ENCODE measurements at regions not wholly inside any gene's neighbourhood (a gene's known extent, or its start where the extent isn't known, plus 50 kb on each side); places are given as distances from the start of the nearest gene placed in this dataset.

GRCh38 chr5:123671711-123672456, 159.9 kb downstream of the CSNK1G3 start (continued):
- TF ChIP-seq ZNF449 (tag by site-specific recombination; IDR thresholded peaks at IDR 0.05) (no peak), MZF1 (tag by site-specific recombination; IDR thresholded peaks at IDR 0.05; ENCODE audit: borderline replicate concordance) (no peak), ZNF23 (tag by site-specific recombination; IDR thresholded peaks at IDR 0.05; ENCODE audit: borderline replicate concordance) (no peak), ZNF692 (tag by site-specific recombination; IDR thresholded peaks at IDR 0.05) (no peak)

GRCh38 chr5:123671042-123671441, 159.1 kb downstream of the CSNK1G3 start:
- H3K4me1 ChIP-seq (ENCODE audit: control insufficient read depth, insufficient read depth, low read length), result peaks cover 6% of the 10 kb centered on the region; the same call in 1 of the 2 replicates
- no peaks in the 10 kb centered on the region for H3K36me3 ChIP-seq (ENCODE audit: control insufficient read depth in 2 of 2, insufficient read depth in 1 of 2, low read length in 2 of 2)
- ChIA-PET POLR2A (interaction anchor here (0.6 kb wide), 1 partner anchor 41 kb away, joined by 3 read pairs; no protein-coding TSS in a partner anchor), CTCF (interaction anchor here (0.5 to 1.3 kb wide), 11 partner anchors 20 to 1046 kb away, joined by 3 to 7 read pairs (median 4); no protein-coding TSS in a partner anchor)
- H3K27ac ChIP-seq (ENCODE audit: extremely low read depth, low read depth, low read length), result no peak overlapping the region
- no peaks in the 10 kb centered on the region for H3K9me3 ChIP-seq (ENCODE audit: control insufficient read depth, insufficient read depth, low read depth, low read length)
- H3K4me3 ChIP-seq (ENCODE audit: low read depth, low read length), result no peak overlapping the region
- 0 out of 2 replicates have a peak, but pooled peaks have one; percentile 53 for TF ChIP-seq SP7 (tag by site-specific recombination; IDR thresholded peaks at IDR 0.05)
- peak; percentile 84 for TF ChIP-seq CTCF (tag by site-specific recombination; IDR thresholded peaks at IDR 0.05)
- peak; percentile 35; the same call in 1 of the 2 replicates for TF ChIP-seq PRDM6 (tag by site-specific recombination; IDR thresholded peaks at IDR 0.05)
- TF ChIP-seq ZNF133 (tag by site-specific recombination; IDR thresholded peaks at IDR 0.05), result no peak
- no peak for TF ChIP-seq KLF16 (tag by site-specific recombination; IDR thresholded peaks at IDR 0.05)
- no peak for TF ChIP-seq ZNF155 (tag by site-specific recombination; IDR thresholded peaks at IDR 0.05)
- peak; percentile 59; the same call in 1 of the 2 replicates for TF ChIP-seq ZNF558 (tag by site-specific recombination; IDR thresholded peaks at IDR 0.05)
- TF ChIP-seq ZNF362 (tag by site-specific recombination; IDR thresholded peaks at IDR 0.05), result peak; percentile 100
- TF ChIP-seq ZNF2 (tag by site-specific recombination; IDR thresholded peaks at IDR 0.05), result peak; percentile 61; the same call in 1 of the 2 replicates
- no peak for TF ChIP-seq ZBTB49 (tag by site-specific recombination; IDR thresholded peaks at IDR 0.05; ENCODE audit: low read depth)
- 0 out of 2 replicates have a peak, but pooled peaks have one; percentile 43 for TF ChIP-seq ZNF580 (tag by site-specific recombination; IDR thresholded peaks at IDR 0.05)
- TF ChIP-seq ZNF350 (tag by site-specific recombination; IDR thresholded peaks at IDR 0.05), result no peak
- TF ChIP-seq ZNF639 (tag by site-specific recombination; IDR thresholded peaks at IDR 0.05), result no peak
- TF ChIP-seq ZNF664 (tag by site-specific recombination; IDR thresholded peaks at IDR 0.05), result peak; percentile 25; the same call in 1 of the 2 replicates
- no peak for TF ChIP-seq PRDM1 (tag by site-specific recombination; IDR thresholded peaks at IDR 0.05)
- TF ChIP-seq ZFP69B (tag by site-specific recombination; IDR thresholded peaks at IDR 0.05), result 0 out of 2 replicates have a peak, but pooled peaks have one; percentile 14
- TF ChIP-seq ZBTB8A (tag by site-specific recombination; IDR thresholded peaks at IDR 0.05), result 0 out of 2 replicates have a peak, but pooled peaks have one; percentile 12
- TF ChIP-seq ZNF654 (tag by site-specific recombination; IDR thresholded peaks at IDR 0.05; ENCODE audit: low read depth), result peak; percentile 91

Measured in HEK293 (cell line).